ENCODE measurements at regions not wholly inside any gene's neighbourhood (a gene's known extent, or its start where the extent isn't known, plus 50 kb on each side); places are given as distances from the start of the nearest gene placed in this dataset.

DNA sequence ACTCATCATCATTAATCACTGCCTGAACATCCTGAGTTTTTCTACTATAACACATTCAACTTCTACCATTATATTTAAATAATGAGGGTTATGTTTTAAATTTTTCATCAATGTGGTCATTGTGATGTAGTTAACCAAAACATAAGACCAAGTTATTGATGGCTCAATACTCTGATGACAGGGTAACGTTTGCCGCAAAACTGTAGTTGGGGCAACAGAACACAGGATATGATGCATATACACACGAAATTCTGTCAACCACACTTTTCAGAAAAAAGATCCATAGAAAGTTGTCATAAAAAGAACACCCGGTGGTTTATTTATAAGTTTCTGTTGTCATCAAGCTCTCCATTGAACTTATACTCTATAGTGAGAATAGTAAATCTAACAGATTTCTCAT lies 121.7 kb upstream of the COL11A1 start:
- intact Hi-C loops (cut with DNase I, micrococcal nuclease), result no loop called here

DNA sequence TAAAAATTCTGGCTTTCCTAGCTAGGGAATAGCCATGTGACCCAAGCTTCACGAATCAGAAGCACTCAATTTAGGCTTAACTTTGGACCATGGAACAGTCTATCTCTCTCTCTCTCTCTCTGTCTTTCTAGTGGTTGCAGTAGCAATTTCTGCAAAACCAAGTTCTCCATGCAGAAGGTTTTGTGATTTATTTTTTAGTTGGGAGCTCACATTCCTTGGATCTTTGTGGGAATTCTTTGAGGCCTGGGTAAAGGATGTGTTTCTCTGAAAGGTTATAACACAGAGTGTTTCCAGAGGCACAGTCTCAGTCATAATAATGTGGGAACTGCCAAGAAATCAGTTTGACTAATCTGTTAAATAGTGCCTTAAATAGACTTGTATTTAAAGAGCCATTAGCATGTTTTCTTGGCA lies 112.3 kb upstream of the COL11A1 start:
- H3K27me3 Mint-ChIP-seq, result no peaks in the 10 kb centered on the region
- H3K27ac Mint-ChIP-seq, result no peak overlapping the region
- H3K36me3 ChIP-seq (ENCODE audit: insufficient read depth, low read length), result no peaks in the 10 kb centered on the region
- H3K9me3 Mint-ChIP-seq, result no peaks in the 10 kb centered on the region
- H3K36me3 Mint-ChIP-seq (ENCODE audit: low read depth), result no peaks in the 10 kb centered on the region
- intact Hi-C loops (cut with DNase I, micrococcal nuclease), result no loop called here
- no peaks in the 10 kb centered on the region for H3K4me1 ChIP-seq (ENCODE audit: insufficient read depth, low read length)
- ChIA-PET POLR2A (no interaction called here), CTCF (no interaction called here)
- no peak overlapping the region for H3K4me3 ChIP-seq (ENCODE audit: low read length)
- H3K27ac ChIP-seq (ENCODE audit: low read depth in 1 of 2, low read length in 2 of 2), result no peak overlapping the region
- no peaks in the 10 kb centered on the region for H3K9me3 ChIP-seq (ENCODE audit: control insufficient read depth in 1 of 2, insufficient read depth in 1 of 2, low read length in 2 of 2)
- no peaks in the 10 kb centered on the region for H3K27me3 ChIP-seq (ENCODE audit: control insufficient read depth in 1 of 2, insufficient read depth in 2 of 2, low read length in 2 of 2)
- no peak for DNase-seq
- H3K4me1 Mint-ChIP-seq (ENCODE audit: low read depth), result no peaks in the 10 kb centered on the region
- no peak overlapping the region for H3K4me3 Mint-ChIP-seq
- no peak for TF ChIP-seq CTCF (IDR thresholded peaks at IDR 0.05)
- ATAC-seq (ENCODE audit: poor library complexity), result no peak

More for the DNA sequence above, 121.7 kb upstream of the COL11A1 start:
- H3K4me3 ChIP-seq (ENCODE audit: low read length), result no peak overlapping the region
- no peaks in the 10 kb centered on the region for H3K36me3 ChIP-seq (ENCODE audit: insufficient read depth, low read length)
- Mint-ChIP-seq H3K4me3 (no peak overlapping the region), H3K36me3 (ENCODE audit: low read depth) (no peaks in the 10 kb centered on the region), H3K9me3 (no peaks in the 10 kb centered on the region), H3K4me1 (ENCODE audit: low read depth) (no peaks in the 10 kb centered on the region), H3K27me3 (no peaks in the 10 kb centered on the region), H3K27ac (no peak overlapping the region)
- POLR2A ChIA-PET, result no interaction called here
- ATAC-seq (ENCODE audit: poor library complexity) (no peak), DNase-seq (no peak)
- TF ChIP-seq CTCF (IDR thresholded peaks at IDR 0.05), result no peak
- no peak overlapping the region for H3K27ac ChIP-seq (ENCODE audit: low read depth in 1 of 2, low read length in 2 of 2)
- CTCF ChIA-PET, result no interaction called here
- no peaks in the 10 kb centered on the region for H3K27me3 ChIP-seq (ENCODE audit: control insufficient read depth in 1 of 2, insufficient read depth in 2 of 2, low read length in 2 of 2)
- no peaks in the 10 kb centered on the region for H3K9me3 ChIP-seq (ENCODE audit: control insufficient read depth in 1 of 2, insufficient read depth in 1 of 2, low read length in 2 of 2)
- no peaks in the 10 kb centered on the region for H3K4me1 ChIP-seq (ENCODE audit: insufficient read depth, low read length)

DNA sequence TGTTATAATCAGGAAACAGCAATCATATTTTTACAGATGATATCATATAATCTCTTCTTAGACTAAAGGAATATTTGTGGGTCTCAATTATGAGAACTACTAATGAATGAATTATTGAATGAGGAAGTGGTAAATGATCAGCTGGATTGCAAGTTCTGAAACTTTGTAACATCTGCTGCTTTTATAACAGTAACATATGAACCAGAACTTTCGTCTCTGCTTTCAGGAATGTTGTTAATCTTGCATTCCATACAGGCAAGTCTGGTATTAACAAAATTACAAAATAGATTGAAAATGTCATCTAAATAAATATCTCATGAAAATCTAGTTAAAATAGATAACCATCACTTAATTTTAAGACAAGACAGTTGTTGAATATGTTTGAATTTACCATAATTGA lies 110.5 kb upstream of the COL11A1 start:
- POLR2A ChIA-PET, result no interaction called here
- Mint-ChIP-seq H3K4me3 (no peak overlapping the region), H3K27me3 (no peaks in the 10 kb centered on the region), H3K36me3 (ENCODE audit: low read depth) (no peaks in the 10 kb centered on the region), H3K9me3 (no peaks in the 10 kb centered on the region), H3K27ac (no peak overlapping the region), H3K4me1 (ENCODE audit: low read depth) (no peaks in the 10 kb centered on the region)
- no peak for ATAC-seq (ENCODE audit: poor library complexity)
- no peak for TF ChIP-seq CTCF (IDR thresholded peaks at IDR 0.05)
- Histone ChIP-seq H3K27me3 (ENCODE audit: control insufficient read depth in 1 of 2, insufficient read depth in 2 of 2, low read length in 2 of 2) (no peaks in the 10 kb centered on the region), H3K4me1 (ENCODE audit: insufficient read depth, low read length) (no peaks in the 10 kb centered on the region), H3K36me3 (ENCODE audit: insufficient read depth, low read length) (no peaks in the 10 kb centered on the region), H3K27ac (ENCODE audit: low read depth in 1 of 2, low read length in 2 of 2) (no peak overlapping the region), H3K4me3 (ENCODE audit: low read length) (no peak overlapping the region), H3K9me3 (ENCODE audit: control insufficient read depth in 1 of 2, insufficient read depth in 1 of 2, low read length in 2 of 2) (no peaks in the 10 kb centered on the region)
- CTCF ChIA-PET, result no interaction called here
- no peak for DNase-seq
- intact Hi-C loops (cut with DNase I, micrococcal nuclease), result no loop called here
